HuH-7 (cell line): ENCODE measurements at regions not wholly inside any gene's neighbourhood (a gene's known extent, or its start where the extent isn't known, plus 50 kb on each side); places are given as distances from the start of the nearest gene placed in this dataset.
"Not testable (repeated sequence)": the region's sequence is repeated elsewhere in the genome, so short reads cannot be mapped to it uniquely, and the experiment has no call there.

ENCODE experiments used
- DNase-seq: peaks from one replicate; pipeline ENCODE4 v3.0.0; 2011; ENCODE audit warnings: low spot score

- no peak for DNase-seq
Observed at GRCh38 chr1:98575955-98576354, 85.6 kb upstream of the SNX7 start.

- DNase-seq = no peak
Observed at GRCh38 chr1:98565951-98566350, 95.6 kb upstream of the SNX7 start.

GRCh38 chr1:98559291-98559690, 102.2 kb upstream of the SNX7 start:
- DNase-seq = no peak

- DNase-seq = no peak
Observed at GRCh38 chr1:98557895-98558294, 103.6 kb upstream of the SNX7 start.

- peak; percentile 3 for DNase-seq
Observed at GRCh38 chr1:98556521-98557158, 104.9 kb upstream of the SNX7 start.

GRCh38 chr1:98555814-98556213, 105.7 kb upstream of the SNX7 start:
- no peak for DNase-seq

- not testable (repeated sequence) for DNase-seq
Observed at GRCh38 chr1:98552576-98553074, 108.9 kb upstream of the SNX7 start.

- no peak for DNase-seq
Observed at GRCh38 chr1:98550076-98550475, 111.4 kb upstream of the SNX7 start.

GRCh38 chr1:98546319-98546718, 115.2 kb upstream of the SNX7 start:
- DNase-seq = no peak

- DNase-seq = no peak
Observed at GRCh38 chr1:98538106-98538505, 123.4 kb upstream of the SNX7 start.

GRCh38 chr1:98523256-98523655, 138.3 kb upstream of the SNX7 start:
- no peak for DNase-seq

GRCh38 chr1:98516306-98516705, 145.2 kb upstream of the SNX7 start:
- DNase-seq = no peak

GRCh38 chr1:98515744-98516143, 145.8 kb upstream of the SNX7 start:
- DNase-seq = no peak

GRCh38 chr1:98512216-98512615, 149.3 kb upstream of the SNX7 start:
- not testable (repeated sequence) for DNase-seq

- DNase-seq = no peak
Observed at GRCh38 chr1:98503771-98504170, 157.8 kb upstream of the SNX7 start.

- no peak for DNase-seq
Observed at GRCh38 chr1:98502937-98503336, 158.6 kb upstream of the SNX7 start.

GRCh38 chr1:98500324-98500723, 161.2 kb upstream of the SNX7 start:
- no peak for DNase-seq

GRCh38 chr1:98498651-98499050, 162.9 kb upstream of the SNX7 start:
- DNase-seq = no peak

- DNase-seq = no peak
Observed at GRCh38 chr1:98497497-98497896, 164.0 kb upstream of the SNX7 start.

GRCh38 chr1:98496256-98496995, 165.1 kb upstream of the SNX7 start:
- DNase-seq = no peak

GRCh38 chr1:98493469-98493868, 168.1 kb upstream of the SNX7 start:
- DNase-seq = no peak

GRCh38 chr1:98490099-98490498, 171.4 kb upstream of the SNX7 start:
- DNase-seq = no peak

- no peak for DNase-seq
Observed at GRCh38 chr1:98487620-98488019, 173.9 kb upstream of the SNX7 start.

GRCh38 chr1:98482611-98483010, 178.9 kb upstream of the SNX7 start:
- no peak for DNase-seq
